Medulla oblongata (tissue), 1 donor: ENCODE measurements at regions not wholly inside any gene's neighbourhood (a gene's known extent, or its start where the extent isn't known, plus 50 kb on each side); places are given as distances from the start of the nearest gene placed in this dataset.
"Not testable (repeated sequence)": the region's sequence is repeated elsewhere in the genome, so short reads cannot be mapped to it uniquely, and the experiment has no call there.

Source experiments
- DNase-seq: peaks from one replicate; pipeline ENCODE4 v3.0.0-alpha.2; 2015; ENCODE audit errors: extremely low spot score

GRCh38 chr14:59107819-59108218, 80.6 kb upstream of the DAAM1 start:
- DNase-seq = no peak

- no peak for DNase-seq
These were observed 71.5 kb upstream of the DAAM1 start for GRCh38 chr14:59116984-59117415.

- DNase-seq = no peak
These were observed 70.5 kb upstream of the DAAM1 start for GRCh38 chr14:59117754-59118528.

GRCh38 chr14:59120921-59121320, 67.5 kb upstream of the DAAM1 start:
- DNase-seq = no peak

GRCh38 chr14:59123531-59123930, 64.9 kb upstream of the DAAM1 start:
- DNase-seq = no peak

GRCh38 chr14:59123975-59124374, 64.5 kb upstream of the DAAM1 start:
- peak; percentile 24 for DNase-seq

GRCh38 chr14:59125156-59125555, 63.3 kb upstream of the DAAM1 start:
- DNase-seq = no peak

- DNase-seq = peak; percentile 76
These were observed 61.6 kb upstream of the DAAM1 start for GRCh38 chr14:59126714-59127436.

- no peak for DNase-seq
These were observed 61.1 kb upstream of the DAAM1 start for GRCh38 chr14:59127437-59127732.

GRCh38 chr14:59130462-59130861, 58.0 kb upstream of the DAAM1 start:
- no peak for DNase-seq

- DNase-seq = no peak
These were observed 56.3 kb upstream of the DAAM1 start for GRCh38 chr14:59131938-59132795.

GRCh38 chr14:59132796-59133494, 55.5 kb upstream of the DAAM1 start:
- no peak for DNase-seq

GRCh38 chr14:59133709-59134108, 54.8 kb upstream of the DAAM1 start:
- no peak for DNase-seq

- DNase-seq = no peak
These were observed 54.2 kb upstream of the DAAM1 start for GRCh38 chr14:59134307-59134706.

- DNase-seq = no peak
These were observed 51.2 kb upstream of the DAAM1 start for GRCh38 chr14:59137256-59137655.

- DNase-seq = not testable (repeated sequence)
These were observed 49.9 kb upstream of the DAAM1 start for GRCh38 chr14:59138576-59138975.
